MM.1S (cell line): ENCODE measurements at regions not wholly inside any gene's neighbourhood (a gene's known extent, or its start where the extent isn't known, plus 50 kb on each side); places are given as distances from the start of the nearest gene placed in this dataset.

Source experiments
- DNase-seq: peaks from one replicate; pipeline ENCODE4 v3.0.0-alpha.2; 2015
- H2AFZ ChIP-seq: fragments of 300-600 bp; sonication (generic); 2 replicates; pipeline ENCODE4 v1.6.0; 2016; ENCODE audit warnings: antibody characterized with exemption, low read length
- H3F3A ChIP-seq: fragments of 300-600 bp; sonication (generic); 2 replicates; pipeline ENCODE4 v1.6.1; 2016; ENCODE audit warnings: mild to moderate bottlenecking, antibody characterized with exemption, low read length, moderate library complexity, mixed read lengths; ENCODE audit not compliant: insufficient read depth
- H3K27ac ChIP-seq: fragments of 300-600 bp; sonication (generic); 2 replicates; pipeline ENCODE4 v1.5.1; 2016; ENCODE audit warnings: mild to moderate bottlenecking, low read length
- H3K27me3 ChIP-seq: fragments of 300-600 bp; sonication (generic); replicated peaks from 2 replicates; pipeline ENCODE4 v1.6.0; 2016; ENCODE audit warnings: low read length; ENCODE audit not compliant: insufficient read depth
- H3K36me3 ChIP-seq: fragments of 300-600 bp; sonication (generic); replicated peaks from 2 replicates; pipeline ENCODE4 v1.6.1; 2016; ENCODE audit warnings: mild to moderate bottlenecking, low read length, mixed read lengths; ENCODE audit not compliant: insufficient read depth
- H3K4me1 ChIP-seq: fragments of 300-600 bp; sonication (generic); 2 replicates; pipeline ENCODE4 v1.6.1; 2016; ENCODE audit warnings: low read length, mixed read lengths
- H3K4me2 ChIP-seq: fragments of 300-600 bp; sonication (generic); 2 replicates; pipeline ENCODE4 v1.6.0; 2016; ENCODE audit warnings: low read depth, low read length
- H3K4me3 ChIP-seq: fragments of 300-600 bp; sonication (generic); 2 replicates; pipeline ENCODE4 v1.5.1; 2016; ENCODE audit warnings: low read length, mixed read lengths
- H3K79me2 ChIP-seq: fragments of 300-600 bp; sonication (generic); 2 replicates; pipeline ENCODE4 v1.6.1; 2016; ENCODE audit warnings: mixed run types, low read length, mixed read lengths
- H3K9ac ChIP-seq: fragments of 300-600 bp; sonication (generic); 2 replicates; pipeline ENCODE4 v1.6.1; 2016; ENCODE audit warnings: low read length, mixed read lengths
- H3K9me2 ChIP-seq: fragments of 300-600 bp; sonication (generic); replicated peaks from 2 replicates; pipeline ENCODE4 v1.6.1; 2016; ENCODE audit warnings: mild to moderate bottlenecking, low read length, mixed read lengths; ENCODE audit not compliant: insufficient read depth
- H3K9me3 ChIP-seq: fragments of 300-600 bp; sonication (generic); replicated peaks from 2 replicates; pipeline ENCODE4 v1.6.1; 2016; ENCODE audit warnings: mild to moderate bottlenecking, low read length, mixed read lengths; ENCODE audit not compliant: insufficient read depth
- H4K20me1 ChIP-seq: fragments of 300-600 bp; sonication (generic); 2 replicates; pipeline ENCODE4 v1.6.1; 2016; ENCODE audit warnings: mild to moderate bottlenecking, low read length, moderate library complexity, mixed read lengths; ENCODE audit not compliant: insufficient read depth
- CTCF ChIP-seq: fragments of 300-600 bp; sonication (generic); IDR thresholded peaks from 2 replicates; pipeline ENCODE4 v1.5.1; 2016; ENCODE audit warnings: antibody characterized with exemption, low read length, mixed read lengths
- EZH2 ChIP-seq: fragments of 300-600 bp; sonication (generic); optimal IDR thresholded peaks from 2 replicates; pipeline ENCODE3; 2017; ENCODE audit warnings: low read depth, mild to moderate bottlenecking, antibody characterized with exemption, low read length, mixed read lengths
- EZH2phosphoT487 ChIP-seq: fragments of 300-600 bp; sonication (generic); IDR thresholded peaks from 2 replicates; pipeline ENCODE4 v1.6.1; 2018; ENCODE audit warnings: antibody characterized with exemption, low read length

- peaks cover 13% of the 10 kb centered on the region for H3F3A ChIP-seq
- H4K20me1 ChIP-seq = no peaks in the 10 kb centered on the region
- H3K9ac ChIP-seq = no peak overlapping the region
- DNase-seq = no peak
- no peaks in the 10 kb centered on the region for H3K79me2 ChIP-seq
- H3K4me1 ChIP-seq = peaks cover 26% of the 10 kb centered on the region
- no peaks in the 10 kb centered on the region for H3K9me2 ChIP-seq
- no peak overlapping the region for H3K27ac ChIP-seq
- H3K36me3 ChIP-seq = no peaks in the 10 kb centered on the region
- no peaks in the 10 kb centered on the region for H3K9me3 ChIP-seq
- no peak overlapping the region for H3K4me3 ChIP-seq
- no peak overlapping the region for H2AFZ ChIP-seq
- H3K27me3 ChIP-seq = no peaks in the 10 kb centered on the region
- TF ChIP-seq EZH2 (no peak), EZH2phosphoT487 (no peak), CTCF (no peak)
- H3K4me2 ChIP-seq = no peak overlapping the region
Measured at GRCh38 chr5:125979636-125980035, 443.6 kb upstream of the GRAMD2B start.

GRCh38 chr5:125981016-125981415, 442.2 kb upstream of the GRAMD2B start:
- Histone ChIP-seq H3K79me2 (no peaks in the 10 kb centered on the region), H3K4me3 (no peak overlapping the region), H3K9me3 (no peaks in the 10 kb centered on the region), H2AFZ (no peak overlapping the region), H3K9me2 (no peaks in the 10 kb centered on the region), H3F3A (peaks cover 13% of the 10 kb centered on the region), H3K36me3 (no peaks in the 10 kb centered on the region), H3K9ac (no peak overlapping the region), H3K4me1 (peaks cover 26% of the 10 kb centered on the region), H3K4me2 (no peak overlapping the region), H4K20me1 (no peaks in the 10 kb centered on the region), H3K27me3 (no peaks in the 10 kb centered on the region), H3K27ac (no peak overlapping the region)
- TF ChIP-seq EZH2 = no peak
- no peak for TF ChIP-seq CTCF
- no peak for TF ChIP-seq EZH2phosphoT487
- no peak for DNase-seq

DNA sequence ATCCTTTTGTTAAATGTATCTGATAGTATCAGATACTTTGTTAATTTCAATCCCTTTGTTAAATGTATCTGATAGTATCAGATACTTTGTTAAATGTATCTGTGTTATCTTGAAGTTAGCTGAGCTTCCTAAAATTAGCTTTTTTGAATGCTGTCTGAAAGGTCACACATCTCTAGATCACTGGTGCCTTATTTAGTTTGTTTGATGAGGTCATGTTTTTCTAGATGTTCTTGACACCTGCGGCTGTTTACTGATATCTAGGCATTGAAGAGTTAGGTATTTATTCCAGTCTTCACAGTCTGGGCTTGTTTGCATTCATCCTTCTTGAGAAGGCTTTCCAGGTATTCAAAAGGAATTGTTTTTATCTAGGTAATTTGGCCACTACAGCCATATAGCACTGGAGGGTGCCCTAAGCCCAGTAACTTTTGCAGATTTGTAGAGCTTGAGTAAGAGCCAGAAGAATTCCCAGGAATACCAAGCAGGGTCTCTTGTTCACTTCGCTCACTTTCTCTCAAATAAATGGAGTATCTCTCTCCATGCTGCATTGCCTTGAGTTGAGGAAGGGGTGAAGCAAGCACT, 435.4 kb upstream of the GRAMD2B start:
- peak overlapping the region; percentile 67; the same call in 1 of the 2 replicates for H3K27ac ChIP-seq
- peak; percentile 63 for DNase-seq
- peak overlapping the region; percentile 22; the same call in 1 of the 2 replicates for H3K9ac ChIP-seq
- peaks cover 17% of the 10 kb centered on the region for H3K4me1 ChIP-seq
- no peaks in the 10 kb centered on the region for H3K27me3 ChIP-seq
- no peak overlapping the region for H3K4me3 ChIP-seq
- peak; percentile 7; the same call in 1 of the 2 replicates for TF ChIP-seq CTCF
- no peak for TF ChIP-seq EZH2
- TF ChIP-seq EZH2phosphoT487 = no peak
- H3K9me2 ChIP-seq = no peaks in the 10 kb centered on the region
- H3F3A ChIP-seq = peaks cover 8% of the 10 kb centered on the region; the same call in 1 of the 2 replicates
- peak overlapping the region; percentile 61 for H2AFZ ChIP-seq
- no peaks in the 10 kb centered on the region for H3K79me2 ChIP-seq
- H4K20me1 ChIP-seq = no peaks in the 10 kb centered on the region
- no peaks in the 10 kb centered on the region for H3K9me3 ChIP-seq
- H3K4me2 ChIP-seq = peak overlapping the region; percentile 33
- no peaks in the 10 kb centered on the region for H3K36me3 ChIP-seq
